GM18907 (cell line): ENCODE measurements at regions not wholly inside any gene's neighbourhood (a gene's known extent, or its start where the extent isn't known, plus 50 kb on each side); places are given as distances from the start of the nearest gene placed in this dataset.
"Not testable (repeated sequence)": the region's sequence is repeated elsewhere in the genome, so short reads cannot be mapped to it uniquely, and the experiment has no call there.

ENCODE experiments used
- ATAC-seq: cut with Tn5 transposase; IDR thresholded peaks from one replicate; pipeline ENCODE4 v1.9.1; 2021; ENCODE audit warnings: mild to moderate bottlenecking, moderate library complexity; ENCODE audit not compliant: unreplicated experiment

- not testable (repeated sequence) for ATAC-seq
Observed at GRCh38 chr3:75840160-75840559, 54.8 kb upstream of the ZNF717 start.

DNA sequence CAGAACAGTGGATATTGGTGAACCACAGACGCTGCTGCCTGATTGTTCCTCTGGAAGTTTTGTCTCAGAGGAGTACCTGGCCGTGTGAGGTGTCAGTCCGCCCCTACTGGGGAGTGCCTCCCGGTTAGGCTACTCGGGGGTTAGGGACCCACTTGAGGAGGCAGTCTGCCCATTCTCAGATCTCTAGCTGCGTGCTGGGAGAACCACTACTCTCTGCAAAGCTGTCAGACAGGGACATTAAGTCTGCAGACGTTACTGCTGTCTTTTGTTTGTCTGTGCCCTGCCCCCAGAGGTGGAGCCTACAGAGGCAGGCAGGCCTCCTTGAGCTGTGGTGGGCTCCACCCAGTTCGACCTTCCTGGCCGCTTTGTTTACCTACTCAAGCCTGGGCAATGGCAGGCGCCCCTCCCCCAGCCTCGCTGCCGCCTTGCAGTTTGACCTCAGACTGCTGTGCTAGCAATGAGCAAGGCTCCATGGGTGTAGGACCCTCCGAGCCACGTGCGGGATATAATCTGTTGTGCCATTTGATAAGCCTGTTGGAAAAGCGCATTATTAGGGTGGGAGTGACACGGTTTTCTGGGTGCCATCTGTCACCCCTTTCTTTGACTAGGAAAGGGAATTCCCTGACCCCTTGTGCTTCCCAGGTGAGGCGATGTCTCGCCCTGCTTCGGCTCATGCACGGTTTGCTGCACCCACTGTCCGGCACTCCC lies 65.1 kb upstream of the ZNF717 start:
- ATAC-seq, result not testable (repeated sequence)

DNA sequence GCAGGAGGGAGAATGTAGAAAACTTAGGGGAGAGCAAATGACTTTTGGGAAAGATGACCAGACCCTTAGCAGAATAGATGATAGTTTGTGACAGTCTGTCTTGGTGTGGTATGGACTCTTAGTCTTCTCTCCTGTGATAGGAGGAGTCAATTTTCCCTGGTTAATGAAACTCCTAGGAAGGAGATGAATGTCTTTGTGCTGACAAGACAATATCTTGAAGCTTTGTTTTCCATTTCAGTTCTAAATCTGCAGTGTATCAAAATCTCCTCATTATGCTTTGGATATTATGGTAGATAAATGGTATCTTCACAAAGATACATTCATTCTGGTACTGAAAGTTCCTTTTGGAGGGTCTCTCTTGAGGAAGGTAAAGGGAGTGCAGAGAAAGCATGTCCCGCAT lies 77.8 kb upstream of the ZNF717 start:
- no peak for ATAC-seq

GRCh38 chr3:75863878-75864277 lies 78.5 kb upstream of the ZNF717 start:
- ATAC-seq, result no peak

GRCh38 chr3:75883719-75884118 lies 98.4 kb upstream of the ZNF717 start:
- not testable (repeated sequence) for ATAC-seq

GRCh38 chr3:75886971-75887526 lies 101.7 kb upstream of the ZNF717 start:
- ATAC-seq, result no peak

GRCh38 chr3:75894234-75894633 lies 108.9 kb upstream of the ZNF717 start:
- no peak for ATAC-seq

GRCh38 chr3:75896265-75896664 lies 110.9 kb upstream of the ZNF717 start:
- ATAC-seq, result no peak

DNA sequence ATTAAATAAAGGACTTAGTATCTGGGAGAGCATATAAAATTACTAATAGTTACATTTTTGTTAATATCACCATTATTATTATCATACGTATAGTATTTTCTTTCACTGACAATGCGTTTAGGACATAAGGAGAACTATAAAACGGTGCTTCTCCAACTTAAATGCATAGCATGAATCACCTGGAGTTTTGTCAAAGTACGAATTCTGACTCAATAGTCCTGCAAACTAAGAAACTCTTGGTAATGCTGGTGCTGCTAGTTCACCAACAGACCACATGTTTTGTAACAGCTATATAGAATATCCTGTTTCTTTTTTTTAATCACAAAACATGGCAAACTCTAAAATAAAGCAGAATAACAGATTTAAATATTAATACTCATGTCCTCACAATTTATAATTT lies 116.1 kb upstream of the ZNF717 start:
- not testable (repeated sequence) for ATAC-seq

- ATAC-seq, result no peak
Observed at GRCh38 chr3:75906555-75907112, 121.3 kb upstream of the ZNF717 start.

DNA sequence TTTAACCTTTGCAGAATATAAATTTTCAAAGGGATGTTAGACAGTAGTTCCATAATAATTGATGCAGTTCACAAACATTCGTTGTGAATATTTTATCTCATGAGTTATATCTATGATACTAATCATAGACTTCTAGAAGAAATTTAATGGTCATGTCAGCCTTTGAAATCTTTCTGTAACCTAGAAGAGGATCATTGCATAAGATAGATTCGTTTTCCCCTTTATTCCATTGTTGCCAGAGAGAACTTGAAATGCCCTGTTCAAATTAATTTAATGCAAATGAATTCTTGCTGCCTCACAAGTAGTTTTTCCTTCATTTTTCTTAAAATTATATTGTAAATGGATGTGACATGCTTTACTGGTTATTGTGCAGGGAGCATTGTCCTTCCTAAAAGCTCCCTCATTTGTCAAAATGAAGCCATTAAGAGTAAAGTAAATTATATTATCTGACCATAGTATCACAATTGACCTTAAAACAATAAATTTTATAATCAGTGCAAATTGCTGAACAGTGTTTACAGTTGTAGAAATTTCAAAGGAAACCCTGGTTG lies 128.5 kb upstream of the ZNF717 start:
- no peak for ATAC-seq

DNA sequence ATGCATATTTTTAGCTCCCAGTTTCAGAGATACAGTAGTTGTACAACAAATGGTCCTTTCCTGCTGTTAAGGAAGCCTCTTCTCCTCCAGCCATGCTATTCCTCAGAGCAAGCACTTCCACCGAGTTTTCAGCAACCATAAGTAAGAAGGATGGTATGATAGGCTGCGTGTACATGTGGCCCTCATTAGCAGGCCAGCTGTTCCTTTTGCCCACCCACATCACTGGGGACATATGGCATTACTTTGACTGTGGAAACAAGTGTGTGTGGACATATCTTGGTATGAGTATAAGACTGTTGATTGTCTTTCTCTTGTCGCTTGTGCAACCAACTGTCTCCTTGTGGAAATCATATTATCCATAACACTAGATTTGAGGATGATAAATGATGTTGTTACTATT lies 129.4 kb upstream of the ZNF717 start:
- ATAC-seq, result not testable (repeated sequence)

- ATAC-seq, result no peak
Observed at GRCh38 chr3:75938921-75939320, 153.6 kb upstream of the ZNF717 start.

- ATAC-seq, result no peak
Observed at GRCh38 chr3:75951941-75952340, 166.6 kb upstream of the ZNF717 start.

GRCh38 chr3:75960031-75960430 lies 174.7 kb upstream of the ZNF717 start:
- not testable (repeated sequence) for ATAC-seq

GRCh38 chr3:75962054-75962453 lies 176.7 kb upstream of the ZNF717 start:
- ATAC-seq, result not testable (repeated sequence)

DNA sequence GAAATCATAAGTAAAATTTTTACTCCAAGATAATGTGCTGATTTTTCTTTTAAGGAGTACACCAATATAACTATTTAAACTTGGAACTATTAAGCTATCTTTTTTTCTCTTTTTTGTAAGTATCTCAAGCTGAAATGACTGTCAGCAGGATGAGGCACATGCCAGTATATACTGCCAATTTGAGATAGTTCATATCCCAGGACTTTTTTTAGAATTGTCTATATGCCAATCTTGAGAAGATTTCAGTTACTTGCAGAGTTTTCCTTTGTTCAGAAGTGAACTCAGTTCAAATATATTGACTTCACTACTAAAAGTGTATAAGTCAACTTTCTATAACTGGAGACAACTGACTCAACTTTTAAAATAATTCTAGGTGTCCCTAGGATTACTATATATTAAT lies 181.7 kb upstream of the ZNF717 start:
- no peak for ATAC-seq

GRCh38 chr3:75978686-75979085 lies 193.3 kb upstream of the ZNF717 start:
- ATAC-seq, result no peak

- no peak for ATAC-seq
Observed at GRCh38 chr3:75981401-75981800, 196.1 kb upstream of the ZNF717 start.

DNA sequence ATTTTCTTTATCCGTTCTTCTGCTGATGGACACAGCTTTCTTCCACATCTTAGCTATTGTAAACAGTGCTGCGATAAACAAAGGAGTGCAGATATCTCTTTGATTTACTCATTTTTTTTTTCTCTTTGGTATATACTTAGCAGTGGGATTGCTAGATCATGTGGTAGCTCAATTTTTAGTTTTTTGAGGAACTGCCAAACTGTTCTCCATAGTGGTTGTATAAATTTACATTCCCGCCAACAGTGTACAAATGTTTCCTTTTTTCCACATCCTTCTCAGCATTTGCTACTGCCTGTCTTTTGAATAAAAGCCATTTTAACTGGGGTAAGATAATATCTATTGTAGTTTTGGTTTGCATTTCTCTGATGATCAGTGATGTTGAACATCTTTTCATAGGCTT lies 196.8 kb upstream of the ZNF717 start:
- ATAC-seq, result no peak

- ATAC-seq, result no peak
Observed at GRCh38 chr3:75983111-75983510, 197.8 kb upstream of the ZNF717 start.

- no peak for ATAC-seq
Observed at GRCh38 chr3:75983609-75984290, 198.4 kb upstream of the ZNF717 start.
